ENCODE measurements at regions not wholly inside any gene's neighbourhood (a gene's known extent, or its start where the extent isn't known, plus 50 kb on each side); places are given as distances from the start of the nearest gene placed in this dataset.

- DNase-seq (ENCODE audit: low spot score) (no peak), ATAC-seq (ENCODE audit: low read depth) (no peak)
- TF ChIP-seq CTCF (IDR thresholded peaks at IDR 0.05; ENCODE audit: poor library complexity, severe bottlenecking): no peak
- Histone ChIP-seq H3K27ac (ENCODE audit: poor library complexity, severe bottlenecking) (no peak overlapping the region), H3K4me3 (ENCODE audit: severe bottlenecking) (no peak overlapping the region), H3K27me3 (ENCODE audit: insufficient read depth, poor library complexity, severe bottlenecking) (no peaks in the 10 kb centered on the region), H3K4me1 (ENCODE audit: insufficient read depth, poor library complexity, severe bottlenecking) (no peaks in the 10 kb centered on the region), H3K9me3 (ENCODE audit: severe bottlenecking) (no peaks in the 10 kb centered on the region), H3K36me3 (ENCODE audit: low read depth) (no peaks in the 10 kb centered on the region)
Measured at GRCh38 chr10:9734218-9734617, 1283.5 kb upstream of the CELF2 start.

- DNase-seq (ENCODE audit: low spot score): no peak
- H3K27ac ChIP-seq (ENCODE audit: poor library complexity, severe bottlenecking): no peak overlapping the region
- H3K9me3 ChIP-seq (ENCODE audit: severe bottlenecking): no peaks in the 10 kb centered on the region
- no peak for ATAC-seq (ENCODE audit: low read depth)
- H3K4me1 ChIP-seq (ENCODE audit: insufficient read depth, poor library complexity, severe bottlenecking): no peaks in the 10 kb centered on the region
- H3K36me3 ChIP-seq (ENCODE audit: low read depth): no peaks in the 10 kb centered on the region
- no peak for TF ChIP-seq CTCF (IDR thresholded peaks at IDR 0.05; ENCODE audit: poor library complexity, severe bottlenecking)
- no peak overlapping the region for H3K4me3 ChIP-seq (ENCODE audit: severe bottlenecking)
- H3K27me3 ChIP-seq (ENCODE audit: insufficient read depth, poor library complexity, severe bottlenecking): no peaks in the 10 kb centered on the region
Measured at GRCh38 chr10:9735731-9736130, 1281.9 kb upstream of the CELF2 start.

- DNase-seq (ENCODE audit: low spot score): no peak
- no peaks in the 10 kb centered on the region for H3K27me3 ChIP-seq (ENCODE audit: insufficient read depth, poor library complexity, severe bottlenecking)
- no peak overlapping the region for H3K27ac ChIP-seq (ENCODE audit: poor library complexity, severe bottlenecking)
- no peak for ATAC-seq (ENCODE audit: low read depth)
- TF ChIP-seq CTCF (IDR thresholded peaks at IDR 0.05; ENCODE audit: poor library complexity, severe bottlenecking): no peak
- no peaks in the 10 kb centered on the region for H3K4me1 ChIP-seq (ENCODE audit: insufficient read depth, poor library complexity, severe bottlenecking)
- H3K36me3 ChIP-seq (ENCODE audit: low read depth): no peaks in the 10 kb centered on the region
- H3K9me3 ChIP-seq (ENCODE audit: severe bottlenecking): peaks cover 2% of the 10 kb centered on the region
- no peak overlapping the region for H3K4me3 ChIP-seq (ENCODE audit: severe bottlenecking)
Measured at GRCh38 chr10:9743639-9744038, 1274.0 kb upstream of the CELF2 start.

- Histone ChIP-seq H3K27me3 (ENCODE audit: insufficient read depth, poor library complexity, severe bottlenecking) (no peaks in the 10 kb centered on the region), H3K27ac (ENCODE audit: poor library complexity, severe bottlenecking) (no peak overlapping the region), H3K4me3 (ENCODE audit: severe bottlenecking) (no peak overlapping the region), H3K9me3 (ENCODE audit: severe bottlenecking) (peaks cover 2% of the 10 kb centered on the region), H3K36me3 (ENCODE audit: low read depth) (no peaks in the 10 kb centered on the region), H3K4me1 (ENCODE audit: insufficient read depth, poor library complexity, severe bottlenecking) (no peaks in the 10 kb centered on the region)
- ATAC-seq (ENCODE audit: low read depth) (no peak), DNase-seq (ENCODE audit: low spot score) (no peak)
- no peak for TF ChIP-seq CTCF (IDR thresholded peaks at IDR 0.05; ENCODE audit: poor library complexity, severe bottlenecking)
Measured at GRCh38 chr10:9745158-9745557, 1272.5 kb upstream of the CELF2 start.

- DNase-seq (ENCODE audit: low spot score): no peak
- no peak for TF ChIP-seq CTCF (IDR thresholded peaks at IDR 0.05; ENCODE audit: poor library complexity, severe bottlenecking)
- no peak overlapping the region for H3K4me3 ChIP-seq (ENCODE audit: severe bottlenecking)
- no peak for ATAC-seq (ENCODE audit: low read depth)
- no peaks in the 10 kb centered on the region for H3K9me3 ChIP-seq (ENCODE audit: severe bottlenecking)
- H3K27me3 ChIP-seq (ENCODE audit: insufficient read depth, poor library complexity, severe bottlenecking): no peaks in the 10 kb centered on the region
- peaks cover 7% of the 10 kb centered on the region for H3K4me1 ChIP-seq (ENCODE audit: insufficient read depth, poor library complexity, severe bottlenecking)
- no peaks in the 10 kb centered on the region for H3K36me3 ChIP-seq (ENCODE audit: low read depth)
- H3K27ac ChIP-seq (ENCODE audit: poor library complexity, severe bottlenecking): no peak overlapping the region
Measured at GRCh38 chr10:9757176-9757575, 1260.5 kb upstream of the CELF2 start.

All from RWPE2 (cell line).